Right atrium auricular region (tissue), 2 donors: ENCODE measurements at regions not wholly inside any gene's neighbourhood (a gene's known extent, or its start where the extent isn't known, plus 50 kb on each side); places are given as distances from the start of the nearest gene placed in this dataset.

Experiments used
- DNase-seq: peaks from one replicate; pipeline ENCODE4 v3.0.0-alpha.2; 2019; ENCODE audit warnings: low spot score
- H3K27ac ChIP-seq, 2 donors: fragments of 200-600 bp; sonication (generic); 1 replicate in 1 of 2; 2 replicates in 1 of 2; pipeline ENCODE4 v1.5.1; 2016 to 2019
- H3K27me3 ChIP-seq, 2 donors: fragments of 200-600 bp; sonication (generic); one replicate each; pipeline versions ENCODE4 v1.5.1 to v1.6.0; 2017 to 2019
- H3K36me3 ChIP-seq: fragments of 200-600 bp; sonication (generic); one replicate; pipeline ENCODE4 v1.5.1; 2016
- H3K4me1 ChIP-seq, 2 donors: fragments of 200-600 bp; sonication (generic); one replicate each; pipeline versions ENCODE4 v1.5.1 to v1.6.0; 2017 to 2019
- H3K4me3 ChIP-seq, 2 donors: fragments of 200-600 bp; sonication (generic); 1 replicate in 1 of 2; 2 replicates in 1 of 2; pipeline ENCODE4 v1.5.1; 2017 to 2019; ENCODE audit warnings: mild to moderate bottlenecking in 1 of 2, moderate library complexity in 1 of 2
- H3K9me3 ChIP-seq, 2 donors: fragments of 200-600 bp; sonication (generic); one replicate each; pipeline ENCODE4 v1.5.1; 2019
- TF ChIP-seq, protein P1 (sequence below), 2 donors: fragments of 200-600 bp; sonication (generic); IDR thresholded peaks; one replicate each; pipeline ENCODE4 v1.5.1; 2019; ENCODE audit warnings: antibody characterized with exemption in 2 of 2

DNA sequence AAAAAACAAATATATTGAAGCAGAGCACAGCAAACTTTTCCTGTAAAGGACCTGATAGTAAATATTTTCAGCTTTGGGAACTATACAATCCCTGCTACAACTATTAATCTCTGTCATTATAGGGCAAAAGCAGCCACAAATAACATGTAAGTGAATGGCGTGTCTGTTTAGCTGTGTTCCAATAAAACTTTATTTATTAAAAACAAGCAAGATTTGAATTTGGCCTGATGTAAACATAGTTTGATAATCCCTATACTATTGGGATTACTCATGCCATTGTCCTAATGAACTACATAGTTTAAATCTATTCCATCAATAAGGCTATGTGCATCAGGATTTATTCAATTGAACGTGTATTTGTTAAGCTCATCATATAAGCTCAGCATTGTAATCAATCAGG lies 286.8 kb upstream of the CNTN6 start:
- Histone ChIP-seq H3K27ac (no peak overlapping the region), H3K36me3 (no peaks in the 10 kb centered on the region), H3K4me1 (no peaks in the 10 kb centered on the region), H3K4me3 (no peak overlapping the region), H3K27me3 (no peaks in the 10 kb centered on the region), H3K9me3 (no peaks in the 10 kb centered on the region)
- TF ChIP-seq, protein P1, sequence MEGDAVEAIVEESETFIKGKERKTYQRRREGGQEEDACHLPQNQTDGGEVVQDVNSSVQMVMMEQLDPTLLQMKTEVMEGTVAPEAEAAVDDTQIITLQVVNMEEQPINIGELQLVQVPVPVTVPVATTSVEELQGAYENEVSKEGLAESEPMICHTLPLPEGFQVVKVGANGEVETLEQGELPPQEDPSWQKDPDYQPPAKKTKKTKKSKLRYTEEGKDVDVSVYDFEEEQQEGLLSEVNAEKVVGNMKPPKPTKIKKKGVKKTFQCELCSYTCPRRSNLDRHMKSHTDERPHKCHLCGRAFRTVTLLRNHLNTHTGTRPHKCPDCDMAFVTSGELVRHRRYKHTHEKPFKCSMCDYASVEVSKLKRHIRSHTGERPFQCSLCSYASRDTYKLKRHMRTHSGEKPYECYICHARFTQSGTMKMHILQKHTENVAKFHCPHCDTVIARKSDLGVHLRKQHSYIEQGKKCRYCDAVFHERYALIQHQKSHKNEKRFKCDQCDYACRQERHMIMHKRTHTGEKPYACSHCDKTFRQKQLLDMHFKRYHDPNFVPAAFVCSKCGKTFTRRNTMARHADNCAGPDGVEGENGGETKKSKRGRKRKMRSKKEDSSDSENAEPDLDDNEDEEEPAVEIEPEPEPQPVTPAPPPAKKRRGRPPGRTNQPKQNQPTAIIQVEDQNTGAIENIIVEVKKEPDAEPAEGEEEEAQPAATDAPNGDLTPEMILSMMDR (IDR thresholded peaks at IDR 0.05) = no peak
- DNase-seq = no peak

DNA sequence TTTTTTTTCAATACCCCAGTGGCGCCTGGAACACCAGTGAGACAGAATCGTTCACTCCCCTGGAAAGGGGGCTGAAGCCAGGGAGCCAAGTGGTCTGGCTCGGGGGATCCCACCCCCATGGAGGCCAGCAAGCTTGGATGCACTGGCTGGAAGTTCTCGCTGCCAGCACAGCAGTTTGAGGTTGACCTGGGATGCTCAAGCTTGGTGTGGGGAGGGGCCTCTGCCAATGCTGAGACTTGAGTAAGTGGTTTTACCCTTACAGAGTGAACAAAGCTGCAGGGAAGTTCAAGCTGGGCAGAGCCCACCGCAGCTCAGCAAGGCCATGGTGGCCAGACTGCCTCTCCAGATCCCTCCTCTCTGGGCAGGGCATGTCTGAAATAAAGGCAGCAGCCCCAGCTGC lies 276.2 kb upstream of the CNTN6 start:
- Histone ChIP-seq H3K27me3 (no peaks in the 10 kb centered on the region), H3K27ac (no peak overlapping the region), H3K9me3 (no peaks in the 10 kb centered on the region), H3K36me3 (no peaks in the 10 kb centered on the region), H3K4me3 (no peak overlapping the region), H3K4me1 (no peaks in the 10 kb centered on the region)
- TF ChIP-seq, protein P1 (IDR thresholded peaks at IDR 0.05) = no peak
- DNase-seq = no peak

DNA sequence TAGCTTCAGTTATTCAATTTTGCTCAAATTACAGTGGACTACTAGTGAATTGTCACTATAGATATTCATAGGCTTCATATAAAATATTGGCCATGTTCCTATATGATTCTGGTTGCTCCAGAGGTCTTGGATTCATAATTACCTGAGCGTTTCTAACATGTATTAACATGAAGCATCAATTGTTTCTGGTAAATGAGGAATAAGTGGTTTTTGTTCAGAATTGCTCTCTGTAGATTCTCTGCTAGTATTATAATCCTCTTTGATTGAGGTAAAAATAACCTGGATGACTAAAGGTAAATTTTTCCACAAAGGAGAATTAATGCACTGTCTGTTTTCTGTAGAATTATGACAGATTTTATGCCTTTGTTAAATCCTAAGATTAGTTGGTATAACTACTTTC lies 258.1 kb upstream of the CNTN6 start:
- DNase-seq = no peak
- Histone ChIP-seq H3K4me1 (no peaks in the 10 kb centered on the region), H3K27ac (no peak overlapping the region), H3K4me3 (no peak overlapping the region), H3K9me3 (no peaks in the 10 kb centered on the region), H3K27me3 (no peaks in the 10 kb centered on the region), H3K36me3 (no peaks in the 10 kb centered on the region)
- TF ChIP-seq, protein P1 (IDR thresholded peaks at IDR 0.05) = no peak

DNA sequence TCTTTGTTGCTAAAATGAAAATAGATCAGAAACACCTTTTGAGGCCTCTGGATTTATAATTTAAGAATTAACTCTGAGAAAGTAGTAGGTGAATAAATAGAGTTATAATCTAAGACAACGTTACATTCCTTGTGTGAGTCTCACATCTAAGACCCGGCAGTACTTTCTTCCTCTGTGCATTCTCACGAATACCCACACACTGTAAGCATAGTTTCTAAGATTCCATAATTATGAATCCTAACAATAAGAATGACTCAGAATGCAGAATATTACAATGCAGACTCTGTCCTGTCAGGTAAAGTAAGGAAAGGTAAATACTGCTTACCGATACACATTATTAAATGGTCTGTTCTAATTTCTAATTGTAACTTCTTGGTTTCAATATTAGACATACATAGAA lies 257.7 kb upstream of the CNTN6 start:
- Histone ChIP-seq H3K27ac (no peak overlapping the region), H3K27me3 (no peaks in the 10 kb centered on the region)

DNA sequence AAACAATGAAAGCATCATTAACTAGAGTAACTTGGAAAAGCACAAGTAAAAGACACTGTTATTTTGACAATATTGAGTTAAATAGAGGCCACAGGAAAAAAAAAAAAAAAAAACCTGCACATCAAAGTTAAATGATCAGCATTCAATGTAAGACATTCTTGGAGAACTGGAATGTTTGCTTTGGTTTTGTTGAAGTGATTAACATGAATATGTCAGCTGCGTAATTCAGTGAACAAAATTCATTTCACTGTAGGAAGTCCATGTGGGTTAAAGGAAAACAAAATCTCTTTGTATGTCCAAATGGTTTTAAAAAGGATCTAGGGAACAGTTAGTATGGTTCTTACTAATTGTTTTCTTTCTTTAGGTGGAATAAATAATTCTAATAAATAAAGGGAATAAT lies 252.8 kb upstream of the CNTN6 start:
- DNase-seq = no peak
- Histone ChIP-seq H3K9me3 (no peaks in the 10 kb centered on the region), H3K36me3 (no peaks in the 10 kb centered on the region), H3K27me3 (no peaks in the 10 kb centered on the region), H3K4me3 (no peak overlapping the region), H3K4me1 (no peaks in the 10 kb centered on the region), H3K27ac (no peak overlapping the region)
- TF ChIP-seq, protein P1 (IDR thresholded peaks at IDR 0.05) = no peak

More for the DNA sequence above, 257.7 kb upstream of the CNTN6 start:
- H3K4me1 ChIP-seq = no peaks in the 10 kb centered on the region
- TF ChIP-seq, protein P1 (IDR thresholded peaks at IDR 0.05) = no peak
- no peak for DNase-seq
- no peaks in the 10 kb centered on the region for H3K36me3 ChIP-seq
- no peaks in the 10 kb centered on the region for H3K9me3 ChIP-seq
- no peak overlapping the region for H3K4me3 ChIP-seq

DNA sequence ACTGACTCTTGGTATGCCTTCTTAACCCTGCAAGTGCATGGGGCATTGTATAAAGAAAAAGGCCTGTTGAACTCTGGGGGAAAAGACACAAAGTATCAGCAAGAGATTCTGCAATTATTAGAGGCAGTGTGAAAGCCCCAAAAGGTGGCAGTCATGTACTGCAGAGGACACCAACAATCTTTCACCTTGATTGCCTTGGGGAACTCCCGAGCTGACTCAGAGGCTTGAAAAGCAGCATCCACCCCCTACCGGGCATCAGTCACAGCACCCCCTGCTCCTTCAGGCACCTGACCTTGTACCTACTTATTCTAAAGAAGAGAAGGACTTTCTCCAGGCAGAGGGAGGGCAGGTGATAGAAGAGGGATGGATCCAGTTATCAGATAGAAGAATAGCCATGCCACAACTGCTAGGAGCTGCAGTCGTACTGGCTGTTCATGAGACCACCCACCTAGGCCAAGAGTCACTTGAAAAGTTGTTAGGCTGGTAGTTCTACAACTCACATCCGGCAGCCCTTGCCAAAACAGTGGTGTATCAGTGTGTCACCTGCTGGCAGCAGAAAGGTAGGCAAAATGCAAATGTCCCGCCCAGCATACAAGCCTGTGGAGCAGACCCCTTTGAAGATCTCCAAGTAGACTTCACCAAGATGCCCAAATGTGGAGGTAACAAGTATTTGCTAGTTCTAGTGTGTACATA lies 241.6 kb upstream of the CNTN6 start:
- H3K27ac ChIP-seq = no peak overlapping the region
- TF ChIP-seq, protein P1 (IDR thresholded peaks at IDR 0.05) = no peak
- H3K4me3 ChIP-seq = no peak overlapping the region
- H3K4me1 ChIP-seq = no peaks in the 10 kb centered on the region
- H3K36me3 ChIP-seq = no peaks in the 10 kb centered on the region
- DNase-seq = no peak
- no peaks in the 10 kb centered on the region for H3K9me3 ChIP-seq
- H3K27me3 ChIP-seq = no peaks in the 10 kb centered on the region
